Suprapubic skin (tissue), 3 donors: ENCODE measurements at regions not wholly inside any gene's neighbourhood (a gene's known extent, or its start where the extent isn't known, plus 50 kb on each side); places are given as distances from the start of the nearest gene placed in this dataset.

Source experiments
- CTCF ChIP-seq, 2 donors: fragments of 200-600 bp in 1 of 2; fragments of 450-650 bp in 1 of 2; sonication (generic) in 1 of 2; IDR thresholded peaks; one replicate each; pipeline ENCODE4 v1.5.1; 2016 to 2019; ENCODE audit warnings: antibody characterized with exemption in 2 of 2, mild to moderate bottlenecking in 1 of 2, moderate library complexity in 1 of 2
- POLR2A ChIP-seq, 2 donors: fragments of 450-650 bp; IDR thresholded peaks; one replicate each; pipeline ENCODE4 v1.6.1; 2017; ENCODE audit warnings: antibody characterized with exemption in 2 of 2, mild to moderate bottlenecking in 2 of 2, moderate library complexity in 2 of 2

GRCh38 chr2:220786216-220786615, 785.9 kb downstream of the EPHA4 start:
- TF ChIP-seq POLR2A (IDR thresholded peaks at IDR 0.05): no peak
- TF ChIP-seq CTCF (IDR thresholded peaks at IDR 0.05): no peak
